BJ (cell line): ENCODE measurements at regions not wholly inside any gene's neighbourhood (a gene's known extent, or its start where the extent isn't known, plus 50 kb on each side); places are given as distances from the start of the nearest gene placed in this dataset.

Source experiments
- CTCF ChIA-PET: fragments of 350-600 bp; formaldehyde crosslinking; extraction: SDS; loops from one replicate; lab custom pipeline; 2021; ENCODE audit warnings: antibody characterized with exemption, inconsistent platforms; lab: Yijun Ruan, JAX
- POLR2A ChIA-PET: fragments of 300-600 bp; sonication (Branson Sonifier 250); formaldehyde crosslinking; extraction: SDS; loops from one replicate; lab custom pipeline; 2021; ENCODE audit warnings: antibody characterized with exemption; lab: Charles Lee
- DNase-seq: peaks from one replicate; pipeline ENCODE4 v3.0.0-alpha.2; 2011; ENCODE audit warnings: low read depth
- H3K27me3 ChIP-seq: 2 replicates; pipeline ENCODE4 v1.6.0; 2011; ENCODE audit warnings: low read length; ENCODE audit not compliant: control insufficient read depth, insufficient read depth
- H3K36me3 ChIP-seq: 2 replicates; pipeline ENCODE4 v1.5.1; 2011; ENCODE audit warnings: low read length; ENCODE audit not compliant: control insufficient read depth, insufficient read depth
- H3K4me3 ChIP-seq: 2 replicates; pipeline ENCODE4 v1.5.1; 2011; ENCODE audit warnings: low read depth, mild to moderate bottlenecking, control low read depth, low read length
- TF ChIP-seq, protein P1 (sequence below): IDR thresholded peaks from 2 replicates; pipeline ENCODE4 v1.5.1; 2011; ENCODE audit warnings: low read depth, mild to moderate bottlenecking, control low read depth, inconsistent platforms, low read length, moderate library complexity; ENCODE audit not compliant: insufficient read depth

DNA sequence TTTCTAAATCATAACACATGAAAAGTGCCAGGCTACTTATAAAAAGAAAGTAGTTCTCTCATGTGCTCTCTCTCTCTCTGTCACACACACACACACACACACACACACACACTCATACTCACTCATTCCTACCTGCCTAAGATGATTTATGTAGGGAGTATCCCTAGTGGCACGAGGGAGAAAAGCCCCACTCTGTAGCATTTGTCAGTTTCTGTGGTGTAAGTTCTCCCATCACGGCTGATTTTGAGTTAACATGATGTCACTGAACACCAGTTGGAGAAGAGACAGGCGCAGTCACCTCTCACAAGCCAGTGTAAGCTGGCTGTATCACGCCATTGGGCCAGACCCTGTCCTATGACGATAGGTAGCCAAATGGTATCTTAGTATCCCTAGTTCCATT lies 395.4 kb downstream of the SFMBT2 start:
- no peak for DNase-seq
- TF ChIP-seq, protein P1, sequence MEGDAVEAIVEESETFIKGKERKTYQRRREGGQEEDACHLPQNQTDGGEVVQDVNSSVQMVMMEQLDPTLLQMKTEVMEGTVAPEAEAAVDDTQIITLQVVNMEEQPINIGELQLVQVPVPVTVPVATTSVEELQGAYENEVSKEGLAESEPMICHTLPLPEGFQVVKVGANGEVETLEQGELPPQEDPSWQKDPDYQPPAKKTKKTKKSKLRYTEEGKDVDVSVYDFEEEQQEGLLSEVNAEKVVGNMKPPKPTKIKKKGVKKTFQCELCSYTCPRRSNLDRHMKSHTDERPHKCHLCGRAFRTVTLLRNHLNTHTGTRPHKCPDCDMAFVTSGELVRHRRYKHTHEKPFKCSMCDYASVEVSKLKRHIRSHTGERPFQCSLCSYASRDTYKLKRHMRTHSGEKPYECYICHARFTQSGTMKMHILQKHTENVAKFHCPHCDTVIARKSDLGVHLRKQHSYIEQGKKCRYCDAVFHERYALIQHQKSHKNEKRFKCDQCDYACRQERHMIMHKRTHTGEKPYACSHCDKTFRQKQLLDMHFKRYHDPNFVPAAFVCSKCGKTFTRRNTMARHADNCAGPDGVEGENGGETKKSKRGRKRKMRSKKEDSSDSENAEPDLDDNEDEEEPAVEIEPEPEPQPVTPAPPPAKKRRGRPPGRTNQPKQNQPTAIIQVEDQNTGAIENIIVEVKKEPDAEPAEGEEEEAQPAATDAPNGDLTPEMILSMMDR = no peak
- ChIA-PET POLR2A (no interaction called here), CTCF (no interaction called here)
- Histone ChIP-seq H3K27me3 (no peaks in the 10 kb centered on the region), H3K4me3 (no peak overlapping the region), H3K36me3 (no peaks in the 10 kb centered on the region)

DNA sequence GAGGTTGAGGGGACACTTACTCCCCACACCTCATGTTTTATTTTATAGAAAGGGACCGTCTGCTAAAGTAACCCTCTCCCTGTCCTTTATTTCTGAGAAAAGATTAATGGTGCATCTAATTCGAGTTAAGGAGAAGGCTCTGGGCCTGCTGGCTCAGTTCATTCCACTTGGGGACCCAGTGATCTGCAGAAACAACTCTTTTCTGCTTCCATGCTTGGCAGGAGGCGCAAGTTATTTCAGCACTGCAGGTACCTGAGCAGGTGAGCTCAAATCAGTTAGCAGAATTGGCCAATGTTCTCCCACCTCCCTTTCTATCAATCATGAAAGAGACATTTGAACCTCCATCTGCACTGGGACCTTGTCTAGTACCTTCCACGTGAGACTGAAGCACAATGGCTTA lies 396.1 kb downstream of the SFMBT2 start:
- H3K27me3 ChIP-seq = no peaks in the 10 kb centered on the region
- no peaks in the 10 kb centered on the region for H3K36me3 ChIP-seq
- ChIA-PET POLR2A (no interaction called here), CTCF (no interaction called here)
- TF ChIP-seq, protein P1 = no peak
- no peak for DNase-seq
- no peak overlapping the region for H3K4me3 ChIP-seq

DNA sequence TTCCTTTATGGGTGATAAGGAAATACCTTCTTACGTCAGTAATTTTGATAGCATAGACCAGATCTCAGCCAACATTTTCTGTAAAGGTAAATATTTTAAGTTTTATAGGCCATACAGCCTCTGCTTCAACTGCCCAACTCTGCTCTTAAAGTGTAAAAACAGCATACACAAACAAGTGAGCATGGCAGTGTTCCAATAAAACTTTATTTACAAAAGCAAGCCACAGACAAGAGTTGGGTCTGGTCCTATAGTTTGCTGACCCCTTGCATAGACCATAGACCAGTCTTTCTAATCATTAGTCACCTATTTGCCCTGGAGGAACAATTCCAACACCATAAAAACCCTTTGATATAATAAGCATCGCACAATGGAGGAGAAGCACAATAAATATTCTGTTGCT lies 398.8 kb downstream of the SFMBT2 start:
- H3K36me3 ChIP-seq = no peaks in the 10 kb centered on the region
- POLR2A ChIA-PET = no interaction called here
- no peak for DNase-seq
- TF ChIP-seq, protein P1 = no peak
- no peaks in the 10 kb centered on the region for H3K27me3 ChIP-seq
- CTCF ChIA-PET = no interaction called here
- no peak overlapping the region for H3K4me3 ChIP-seq

DNA sequence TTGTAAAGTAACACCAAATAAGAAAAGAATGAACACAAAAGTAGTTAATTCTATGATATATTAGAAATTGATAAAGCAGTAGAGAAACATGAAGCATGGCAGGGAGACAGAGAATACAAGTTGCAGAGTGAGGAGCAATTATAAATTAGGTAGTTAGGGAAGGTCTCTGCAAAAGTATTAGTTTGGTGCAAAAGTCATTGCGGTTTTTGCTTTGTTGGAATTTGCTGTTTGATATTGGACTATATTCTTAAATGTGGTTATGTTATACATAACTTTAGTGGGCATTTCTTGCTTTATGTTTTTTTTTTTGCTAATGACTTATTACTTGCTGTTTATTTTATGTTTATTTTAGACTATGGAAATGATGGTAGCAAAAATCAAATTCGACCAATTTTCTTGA lies 402.2 kb downstream of the SFMBT2 start:
- CTCF ChIA-PET = no interaction called here
- Histone ChIP-seq H3K36me3 (no peaks in the 10 kb centered on the region), H3K4me3 (no peak overlapping the region), H3K27me3 (no peaks in the 10 kb centered on the region)
- POLR2A ChIA-PET = no interaction called here
- DNase-seq = no peak
- TF ChIP-seq, protein P1 = no peak

DNA sequence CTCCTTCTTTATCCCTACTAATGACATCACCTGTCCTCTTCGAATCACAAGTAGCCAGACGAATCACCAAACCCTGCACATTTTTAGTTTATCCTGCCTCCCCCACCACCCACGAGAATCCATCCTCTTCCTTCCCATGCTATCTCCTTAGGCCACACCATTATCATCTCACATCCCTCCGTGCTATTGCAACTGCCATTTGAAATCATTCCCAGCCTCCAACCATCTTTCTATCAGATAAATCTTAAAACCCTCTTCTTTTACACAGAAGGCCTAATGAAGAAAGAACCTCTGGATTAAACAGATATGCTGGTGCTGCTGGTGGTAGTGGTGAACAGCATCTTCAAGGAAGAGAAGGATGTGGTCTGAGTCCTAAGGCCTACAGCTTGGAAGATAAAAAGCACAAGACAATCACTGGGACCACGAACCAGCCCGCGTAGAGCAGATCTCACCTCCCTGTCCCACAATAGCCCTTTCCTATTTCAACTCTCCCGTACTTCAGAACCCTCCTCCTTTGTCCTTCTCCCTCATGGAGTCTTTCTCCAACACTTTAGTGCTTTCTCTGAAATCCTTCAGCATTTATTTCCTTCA lies 403.1 kb downstream of the SFMBT2 start:
- ChIA-PET POLR2A (no interaction called here), CTCF (no interaction called here)
- TF ChIP-seq, protein P1 = no peak
- no peaks in the 10 kb centered on the region for H3K36me3 ChIP-seq
- H3K4me3 ChIP-seq = no peak overlapping the region
- DNase-seq = no peak
- no peaks in the 10 kb centered on the region for H3K27me3 ChIP-seq
